ENCODE measurements at regions not wholly inside any gene's neighbourhood (a gene's known extent, or its start where the extent isn't known, plus 50 kb on each side); places are given as distances from the start of the nearest gene placed in this dataset.

- DNase-seq (ENCODE audit: extremely low spot score, unreplicated experiment), result no peak
- no peak overlapping the region for H3K27ac Mint-ChIP-seq
- no peaks in the 10 kb centered on the region for H3K36me3 Mint-ChIP-seq
- H3K9me3 Mint-ChIP-seq, result peaks cover 10% of the 10 kb centered on the region
- no peak overlapping the region for H3K4me3 Mint-ChIP-seq
- peaks cover 8% of the 10 kb centered on the region for H3K4me1 Mint-ChIP-seq (ENCODE audit: unreplicated experiment)
- TF ChIP-seq CTCF (conservative IDR thresholded peaks at IDR 0.05), result no peak
- no peaks in the 10 kb centered on the region for H3K27me3 Mint-ChIP-seq
Measured at GRCh38 chr3:152621006-152621868, 213.7 kb upstream of the P2RY1 start.

- no peak for TF ChIP-seq CTCF (conservative IDR thresholded peaks at IDR 0.05)
- Mint-ChIP-seq H3K4me1 (ENCODE audit: unreplicated experiment) (peaks cover 8% of the 10 kb centered on the region), H3K36me3 (no peaks in the 10 kb centered on the region), H3K27ac (no peak overlapping the region), H3K9me3 (peaks cover 10% of the 10 kb centered on the region), H3K27me3 (no peaks in the 10 kb centered on the region), H3K4me3 (no peak overlapping the region)
- no peak for DNase-seq (ENCODE audit: extremely low spot score, unreplicated experiment)
Measured at GRCh38 chr3:152621967-152622810, 212.7 kb upstream of the P2RY1 start.

- Mint-ChIP-seq H3K27me3 (no peaks in the 10 kb centered on the region), H3K4me1 (ENCODE audit: unreplicated experiment) (peaks cover 8% of the 10 kb centered on the region)
Measured at GRCh38 chr3:152622811-152623167, 212.1 kb upstream of the P2RY1 start.

GRCh38 chr3:152623286-152623911 is 211.5 kb upstream of the P2RY1 start:
- Mint-ChIP-seq H3K4me3 (no peak overlapping the region), H3K9me3 (peaks cover 10% of the 10 kb centered on the region), H3K27me3 (no peaks in the 10 kb centered on the region), H3K4me1 (ENCODE audit: unreplicated experiment) (peaks cover 8% of the 10 kb centered on the region), H3K27ac (no peak overlapping the region), H3K36me3 (no peaks in the 10 kb centered on the region)
- no peak for DNase-seq (ENCODE audit: extremely low spot score, unreplicated experiment)
- TF ChIP-seq CTCF (conservative IDR thresholded peaks at IDR 0.05), result no peak

More at GRCh38 chr3:152622811-152623167, 212.1 kb upstream of the P2RY1 start:
- Mint-ChIP-seq H3K36me3 (no peaks in the 10 kb centered on the region), H3K9me3 (peaks cover 10% of the 10 kb centered on the region), H3K4me3 (no peak overlapping the region), H3K27ac (no peak overlapping the region)
- no peak for DNase-seq (ENCODE audit: extremely low spot score, unreplicated experiment)
- TF ChIP-seq CTCF (conservative IDR thresholded peaks at IDR 0.05), result no peak

GRCh38 chr3:152626226-152626625 is 208.7 kb upstream of the P2RY1 start:
- no peak for TF ChIP-seq CTCF (conservative IDR thresholded peaks at IDR 0.05)
- peaks cover 5% of the 10 kb centered on the region for H3K4me1 Mint-ChIP-seq (ENCODE audit: unreplicated experiment)
- no peaks in the 10 kb centered on the region for H3K27me3 Mint-ChIP-seq
- no peaks in the 10 kb centered on the region for H3K36me3 Mint-ChIP-seq
- no peak overlapping the region for H3K4me3 Mint-ChIP-seq
- H3K27ac Mint-ChIP-seq, result no peak overlapping the region
- no peak for DNase-seq (ENCODE audit: extremely low spot score, unreplicated experiment)
- no peaks in the 10 kb centered on the region for H3K9me3 Mint-ChIP-seq

Data from type B pancreatic cell (in vitro differentiated cells).